Astrocyte (in vitro differentiated cells and primary cell): ENCODE measurements at regions not wholly inside any gene's neighbourhood (a gene's known extent, or its start where the extent isn't known, plus 50 kb on each side); places are given as distances from the start of the nearest gene placed in this dataset.

ENCODE experiments used
- DNase-seq: peaks from one replicate; pipeline ENCODE4 v3.0.0-alpha.2; 2010; ENCODE audit warnings: low read depth
- FAIRE-seq: peaks from 2 replicates; lab custom pipeline; 2011; peaks lifted over from hg19 to GRCh38; lab: Jason Lieb, UNC
- H2AFZ ChIP-seq: 2 replicates; pipeline ENCODE4 v1.6.0; 2012; ENCODE audit warnings: low read depth, low read length, inconsistent platforms
- H3K27ac ChIP-seq: 2 replicates; pipeline ENCODE4 v1.5.1; 2011; ENCODE audit warnings: low read depth, low read length, inconsistent platforms
- H3K27me3 ChIP-seq: 2 replicates; pipeline ENCODE4 v1.6.0; 2011; ENCODE audit warnings: low read length, inconsistent platforms; ENCODE audit not compliant: insufficient read depth
- H3K36me3 ChIP-seq: 2 replicates; pipeline ENCODE4 v1.5.1; 2011; ENCODE audit warnings: low read length, inconsistent platforms; ENCODE audit not compliant: insufficient read depth
- H3K4me1 ChIP-seq: 2 replicates; pipeline ENCODE4 v1.5.1; 2011; ENCODE audit warnings: low read length, inconsistent platforms; ENCODE audit not compliant: insufficient read depth
- H3K4me2 ChIP-seq: 2 replicates; pipeline ENCODE4 v1.6.0; 2012; ENCODE audit warnings: low read length, inconsistent platforms
- H3K4me3 ChIP-seq: 2 replicates; pipeline ENCODE4 v1.5.1; 2011; ENCODE audit warnings: low read depth, mild to moderate bottlenecking, low read length, inconsistent platforms; ENCODE audit not compliant: insufficient read depth
- H3K79me2 ChIP-seq: 2 replicates; pipeline ENCODE4 v1.6.0; 2012; ENCODE audit warnings: mild to moderate bottlenecking, low read length, inconsistent platforms; ENCODE audit not compliant: insufficient read depth
- H3K9ac ChIP-seq: 2 replicates; pipeline ENCODE4 v1.6.0; 2012; ENCODE audit warnings: mild to moderate bottlenecking, low read length, inconsistent platforms
- H3K9me3 ChIP-seq: 2 replicates; pipeline ENCODE4 v1.5.1; 2012; ENCODE audit warnings: low read depth, mild to moderate bottlenecking, low read length, inconsistent platforms; ENCODE audit not compliant: insufficient read depth
- H4K20me1 ChIP-seq: 2 replicates; pipeline ENCODE4 v1.6.0; 2012; ENCODE audit warnings: low read length, inconsistent platforms; ENCODE audit not compliant: insufficient read depth
- H3K27ac Mint-ChIP-seq: one replicate; pipeline ENCODE4 v1.8.0; 2021; ENCODE audit warnings: mild to moderate bottlenecking, mixed read lengths; ENCODE audit not compliant: unreplicated experiment
- H3K27me3 Mint-ChIP-seq: one replicate; pipeline ENCODE4 v1.8.0; 2021; ENCODE audit warnings: low read depth, mixed read lengths; ENCODE audit not compliant: unreplicated experiment
- H3K36me3 Mint-ChIP-seq: one replicate; pipeline ENCODE4 v1.8.0; 2021; ENCODE audit warnings: low read depth, mixed read lengths; ENCODE audit not compliant: unreplicated experiment
- H3K4me1 Mint-ChIP-seq: one replicate; pipeline ENCODE4 v1.8.0; 2021; ENCODE audit warnings: low read depth, mixed read lengths; ENCODE audit not compliant: unreplicated experiment
- H3K4me3 Mint-ChIP-seq: one replicate; pipeline ENCODE4 v1.8.0; 2021; ENCODE audit warnings: mild to moderate bottlenecking, moderate library complexity, mixed read lengths; ENCODE audit not compliant: unreplicated experiment
- H3K9me3 Mint-ChIP-seq: one replicate; pipeline ENCODE4 v1.8.0; 2021; ENCODE audit warnings: mild to moderate bottlenecking, mixed read lengths; ENCODE audit not compliant: unreplicated experiment
- EZH2 ChIP-seq: IDR thresholded peaks from 2 replicates; pipeline ENCODE4 v1.6.1; 2012; ENCODE audit warnings: mild to moderate bottlenecking, low read length, inconsistent platforms; ENCODE audit not compliant: insufficient read depth
- TF ChIP-seq, protein P1 (sequence below): IDR thresholded peaks from 2 replicates; pipeline ENCODE4 v1.5.1; 2011; ENCODE audit warnings: low read depth, mild to moderate bottlenecking, inconsistent platforms, low read length, moderate library complexity; ENCODE audit not compliant: insufficient read depth

- no peak for TF ChIP-seq EZH2
- TF ChIP-seq, protein P1, sequence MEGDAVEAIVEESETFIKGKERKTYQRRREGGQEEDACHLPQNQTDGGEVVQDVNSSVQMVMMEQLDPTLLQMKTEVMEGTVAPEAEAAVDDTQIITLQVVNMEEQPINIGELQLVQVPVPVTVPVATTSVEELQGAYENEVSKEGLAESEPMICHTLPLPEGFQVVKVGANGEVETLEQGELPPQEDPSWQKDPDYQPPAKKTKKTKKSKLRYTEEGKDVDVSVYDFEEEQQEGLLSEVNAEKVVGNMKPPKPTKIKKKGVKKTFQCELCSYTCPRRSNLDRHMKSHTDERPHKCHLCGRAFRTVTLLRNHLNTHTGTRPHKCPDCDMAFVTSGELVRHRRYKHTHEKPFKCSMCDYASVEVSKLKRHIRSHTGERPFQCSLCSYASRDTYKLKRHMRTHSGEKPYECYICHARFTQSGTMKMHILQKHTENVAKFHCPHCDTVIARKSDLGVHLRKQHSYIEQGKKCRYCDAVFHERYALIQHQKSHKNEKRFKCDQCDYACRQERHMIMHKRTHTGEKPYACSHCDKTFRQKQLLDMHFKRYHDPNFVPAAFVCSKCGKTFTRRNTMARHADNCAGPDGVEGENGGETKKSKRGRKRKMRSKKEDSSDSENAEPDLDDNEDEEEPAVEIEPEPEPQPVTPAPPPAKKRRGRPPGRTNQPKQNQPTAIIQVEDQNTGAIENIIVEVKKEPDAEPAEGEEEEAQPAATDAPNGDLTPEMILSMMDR: no peak
- DNase-seq (no peak), FAIRE-seq (no peak)
- no peaks in the 10 kb centered on the region for H3K36me3 Mint-ChIP-seq
- Histone ChIP-seq H3K27me3 (no peaks in the 10 kb centered on the region), H3K4me1 (no peaks in the 10 kb centered on the region), H2AFZ (no peak overlapping the region), H3K4me3 (no peak overlapping the region), H3K9ac (no peak overlapping the region), H3K79me2 (no peaks in the 10 kb centered on the region), H3K9me3 (peaks cover 6% of the 10 kb centered on the region), H3K4me2 (no peak overlapping the region), H3K27ac (no peak overlapping the region), H3K36me3 (no peaks in the 10 kb centered on the region), H4K20me1 (no peaks in the 10 kb centered on the region)
- peaks cover 45% of the 10 kb centered on the region for H3K27me3 Mint-ChIP-seq
- no peak overlapping the region for H3K4me3 Mint-ChIP-seq
- no peak overlapping the region for H3K27ac Mint-ChIP-seq
- peaks cover 3% of the 10 kb centered on the region for H3K4me1 Mint-ChIP-seq
- H3K9me3 Mint-ChIP-seq: peaks cover 10% of the 10 kb centered on the region
These were observed 280.7 kb downstream of the BRD1 start for GRCh38 chr22:49546811-49547585.

- H3K9me3 ChIP-seq: peaks cover 6% of the 10 kb centered on the region
- no peaks in the 10 kb centered on the region for H3K27me3 ChIP-seq
- DNase-seq: no peak
- peaks cover 35% of the 10 kb centered on the region for H3K27me3 Mint-ChIP-seq
- no peak for FAIRE-seq
- no peak overlapping the region for H2AFZ ChIP-seq
- H3K4me1 ChIP-seq: no peaks in the 10 kb centered on the region
- peaks cover 9% of the 10 kb centered on the region for H3K9me3 Mint-ChIP-seq
- H3K27ac Mint-ChIP-seq: no peak overlapping the region
- H3K36me3 ChIP-seq: no peaks in the 10 kb centered on the region
- no peak overlapping the region for H3K4me2 ChIP-seq
- TF ChIP-seq, protein P1: no peak
- no peak for TF ChIP-seq EZH2
- no peaks in the 10 kb centered on the region for H4K20me1 ChIP-seq
- H3K4me3 Mint-ChIP-seq: no peak overlapping the region
- H3K9ac ChIP-seq: no peak overlapping the region
- peaks cover 3% of the 10 kb centered on the region for H3K4me1 Mint-ChIP-seq
- H3K36me3 Mint-ChIP-seq: no peaks in the 10 kb centered on the region
- H3K27ac ChIP-seq: no peak overlapping the region
- no peak overlapping the region for H3K4me3 ChIP-seq
- no peaks in the 10 kb centered on the region for H3K79me2 ChIP-seq
These were observed 282.1 kb downstream of the BRD1 start for GRCh38 chr22:49545606-49546005.

- no peak overlapping the region for H3K4me3 Mint-ChIP-seq
- Histone ChIP-seq H4K20me1 (no peaks in the 10 kb centered on the region), H3K9me3 (peaks cover 6% of the 10 kb centered on the region), H3K36me3 (no peaks in the 10 kb centered on the region), H3K27ac (no peak overlapping the region), H2AFZ (no peak overlapping the region), H3K4me2 (no peak overlapping the region), H3K4me3 (no peak overlapping the region), H3K79me2 (no peaks in the 10 kb centered on the region), H3K4me1 (no peaks in the 10 kb centered on the region), H3K9ac (no peak overlapping the region), H3K27me3 (no peaks in the 10 kb centered on the region)
- TF ChIP-seq, protein P1: no peak
- no peak for TF ChIP-seq EZH2
- H3K27ac Mint-ChIP-seq: no peak overlapping the region
- no peak for DNase-seq
- H3K36me3 Mint-ChIP-seq: no peaks in the 10 kb centered on the region
- FAIRE-seq: no peak
- H3K9me3 Mint-ChIP-seq: peaks cover 6% of the 10 kb centered on the region
- peaks cover 27% of the 10 kb centered on the region for H3K27me3 Mint-ChIP-seq
- peaks cover 3% of the 10 kb centered on the region for H3K4me1 Mint-ChIP-seq
These were observed 283.4 kb downstream of the BRD1 start for GRCh38 chr22:49544286-49544685.
